Keratinocyte (primary cell): ENCODE measurements at regions not wholly inside any gene's neighbourhood (a gene's known extent, or its start where the extent isn't known, plus 50 kb on each side); places are given as distances from the start of the nearest gene placed in this dataset.

Experiments
- EZH2 ChIP-seq: IDR thresholded peaks from one replicate; pipeline ENCODE4 v1.6.1; 2012; ENCODE audit warnings: inconsistent platforms, mild to moderate bottlenecking, low read length, moderate library complexity
- TF ChIP-seq, protein P1 (sequence below), 3 experiments: IDR thresholded peaks in 1 of 3; conservative IDR thresholded peaks in 1 of 3; optimal IDR thresholded peaks in 1 of 3; 2 replicates in 2 of 3; 3 replicates in 1 of 3; pipeline versions ENCODE3 to v1.5.1; 2011; ENCODE audit warnings: low read length in 3 of 3, mild to moderate bottlenecking in 3 of 3, moderate library complexity in 2 of 3, control low read depth in 1 of 3, inconsistent platforms in 1 of 3; ENCODE audit not compliant: insufficient read depth in 2 of 3; ENCODE audit errors: extremely low read depth in 1 of 3

DNA sequence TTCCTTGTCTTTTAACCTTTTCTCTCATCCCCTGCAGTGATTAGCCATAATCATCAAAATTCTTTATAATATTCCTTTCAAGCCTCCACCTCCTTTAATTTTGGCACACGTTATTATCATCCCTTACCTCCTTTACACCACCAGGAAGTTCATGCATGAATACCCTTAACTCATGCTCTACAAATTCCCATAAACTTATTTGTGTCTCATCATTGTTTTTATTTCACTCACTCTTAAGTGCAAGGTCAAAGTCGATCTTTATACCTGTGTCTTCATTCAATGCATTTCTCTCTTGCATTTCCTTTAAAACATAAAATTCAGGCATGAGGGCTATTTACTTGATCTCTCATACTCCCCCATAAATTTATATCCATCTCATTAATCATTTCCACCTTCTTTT lies 1064.6 kb upstream of the CADM2 start:
- no peak for TF ChIP-seq EZH2
- TF ChIP-seq, protein P1, sequence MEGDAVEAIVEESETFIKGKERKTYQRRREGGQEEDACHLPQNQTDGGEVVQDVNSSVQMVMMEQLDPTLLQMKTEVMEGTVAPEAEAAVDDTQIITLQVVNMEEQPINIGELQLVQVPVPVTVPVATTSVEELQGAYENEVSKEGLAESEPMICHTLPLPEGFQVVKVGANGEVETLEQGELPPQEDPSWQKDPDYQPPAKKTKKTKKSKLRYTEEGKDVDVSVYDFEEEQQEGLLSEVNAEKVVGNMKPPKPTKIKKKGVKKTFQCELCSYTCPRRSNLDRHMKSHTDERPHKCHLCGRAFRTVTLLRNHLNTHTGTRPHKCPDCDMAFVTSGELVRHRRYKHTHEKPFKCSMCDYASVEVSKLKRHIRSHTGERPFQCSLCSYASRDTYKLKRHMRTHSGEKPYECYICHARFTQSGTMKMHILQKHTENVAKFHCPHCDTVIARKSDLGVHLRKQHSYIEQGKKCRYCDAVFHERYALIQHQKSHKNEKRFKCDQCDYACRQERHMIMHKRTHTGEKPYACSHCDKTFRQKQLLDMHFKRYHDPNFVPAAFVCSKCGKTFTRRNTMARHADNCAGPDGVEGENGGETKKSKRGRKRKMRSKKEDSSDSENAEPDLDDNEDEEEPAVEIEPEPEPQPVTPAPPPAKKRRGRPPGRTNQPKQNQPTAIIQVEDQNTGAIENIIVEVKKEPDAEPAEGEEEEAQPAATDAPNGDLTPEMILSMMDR (optimal IDR thresholded peaks at IDR 0.05 in 1 of 3, IDR thresholded peaks at IDR 0.05 in 1 of 3, conservative IDR thresholded peaks at IDR 0.05 in 1 of 3; ENCODE audit: extremely low read depth in 1 of 3, insufficient read depth in 2 of 3, low read length in 3 of 3), result no peak
